ENCODE measurements at regions not wholly inside any gene's neighbourhood (a gene's known extent, or its start where the extent isn't known, plus 50 kb on each side); places are given as distances from the start of the nearest gene placed in this dataset.

- no peak for TF ChIP-seq CREM (IDR thresholded peaks at IDR 0.05; ENCODE audit: low read depth)
- no peak for TF ChIP-seq SIN3B (IDR thresholded peaks at IDR 0.05; ENCODE audit: low read depth)
- TF ChIP-seq, protein P1, sequence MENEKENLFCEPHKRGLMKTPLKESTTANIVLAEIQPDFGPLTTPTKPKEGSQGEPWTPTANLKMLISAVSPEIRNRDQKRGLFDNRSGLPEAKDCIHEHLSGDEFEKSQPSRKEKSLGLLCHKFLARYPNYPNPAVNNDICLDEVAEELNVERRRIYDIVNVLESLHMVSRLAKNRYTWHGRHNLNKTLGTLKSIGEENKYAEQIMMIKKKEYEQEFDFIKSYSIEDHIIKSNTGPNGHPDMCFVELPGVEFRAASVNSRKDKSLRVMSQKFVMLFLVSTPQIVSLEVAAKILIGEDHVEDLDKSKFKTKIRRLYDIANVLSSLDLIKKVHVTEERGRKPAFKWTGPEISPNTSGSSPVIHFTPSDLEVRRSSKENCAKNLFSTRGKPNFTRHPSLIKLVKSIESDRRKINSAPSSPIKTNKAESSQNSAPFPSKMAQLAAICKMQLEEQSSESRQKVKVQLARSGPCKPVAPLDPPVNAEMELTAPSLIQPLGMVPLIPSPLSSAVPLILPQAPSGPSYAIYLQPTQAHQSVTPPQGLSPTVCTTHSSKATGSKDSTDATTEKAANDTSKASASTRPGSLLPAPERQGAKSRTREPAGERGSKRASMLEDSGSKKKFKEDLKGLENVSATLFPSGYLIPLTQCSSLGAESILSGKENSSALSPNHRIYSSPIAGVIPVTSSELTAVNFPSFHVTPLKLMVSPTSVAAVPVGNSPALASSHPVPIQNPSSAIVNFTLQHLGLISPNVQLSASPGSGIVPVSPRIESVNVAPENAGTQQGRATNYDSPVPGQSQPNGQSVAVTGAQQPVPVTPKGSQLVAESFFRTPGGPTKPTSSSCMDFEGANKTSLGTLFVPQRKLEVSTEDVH (IDR thresholded peaks at IDR 0.05; ENCODE audit: low read depth, partially characterized antibody), result no peak
- no peak for TF ChIP-seq POLR2G (IDR thresholded peaks at IDR 0.05; ENCODE audit: low read depth, low read length)
These were observed 218.0 kb upstream of the ROBO1 start for GRCh38 chr3:79985816-79986215.

All from K562 (cell line).